ENCODE measurements at regions not wholly inside any gene's neighbourhood (a gene's known extent, or its start where the extent isn't known, plus 50 kb on each side); places are given as distances from the start of the nearest gene placed in this dataset.

GRCh38 chrX:106397788-106398538 lies 213.8 kb upstream of the RADX start:
- intact Hi-C loops (cut with micrococcal nuclease), result no loop called here
- H3K27ac ChIP-seq (replicated peaks), result no peak overlapping the region
- no peak for DNase-seq
- no peaks in the 10 kb centered on the region for H3K4me1 ChIP-seq
- H3K4me3 ChIP-seq, result no peak overlapping the region
- H3K9me3 ChIP-seq (replicated peaks), result no peaks in the 10 kb centered on the region
- H3K36me3 ChIP-seq, result no peaks in the 10 kb centered on the region
- H3K27me3 ChIP-seq (ENCODE audit: low read depth), result no peaks in the 10 kb centered on the region
- peak; percentile 34 for TF ChIP-seq CTCF (IDR thresholded peaks at IDR 0.05; ENCODE audit: borderline replicate concordance)

GRCh38 chrX:106401965-106402559 lies 209.7 kb upstream of the RADX start:
- H3K36me3 ChIP-seq, result no peaks in the 10 kb centered on the region
- H3K4me3 ChIP-seq, result no peak overlapping the region
- TF ChIP-seq CTCF (IDR thresholded peaks at IDR 0.05; ENCODE audit: borderline replicate concordance), result no peak
- H3K27me3 ChIP-seq (ENCODE audit: low read depth), result no peaks in the 10 kb centered on the region
- intact Hi-C loops (cut with micrococcal nuclease), result no loop called here
- DNase-seq, result no peak
- H3K4me1 ChIP-seq, result no peaks in the 10 kb centered on the region
- H3K27ac ChIP-seq (replicated peaks), result no peak overlapping the region
- H3K9me3 ChIP-seq (replicated peaks), result no peaks in the 10 kb centered on the region

- Histone ChIP-seq H3K27me3 (ENCODE audit: low read depth) (no peaks in the 10 kb centered on the region), H3K9me3 (replicated peaks) (no peaks in the 10 kb centered on the region), H3K4me1 (no peaks in the 10 kb centered on the region), H3K4me3 (no peak overlapping the region), H3K36me3 (no peaks in the 10 kb centered on the region), H3K27ac (replicated peaks) (no peak overlapping the region)
- TF ChIP-seq CTCF (IDR thresholded peaks at IDR 0.05; ENCODE audit: borderline replicate concordance), result no peak
- intact Hi-C loops (cut with micrococcal nuclease), result no loop called here
- no peak for DNase-seq
Observed at GRCh38 chrX:106404512-106404911, 207.3 kb upstream of the RADX start.

GRCh38 chrX:106415276-106415895 lies 196.4 kb upstream of the RADX start:
- H3K36me3 ChIP-seq, result no peaks in the 10 kb centered on the region
- intact Hi-C loops (cut with micrococcal nuclease), result no loop called here
- no peaks in the 10 kb centered on the region for H3K27me3 ChIP-seq (ENCODE audit: low read depth)
- no peak overlapping the region for H3K4me3 ChIP-seq
- TF ChIP-seq CTCF (IDR thresholded peaks at IDR 0.05; ENCODE audit: borderline replicate concordance), result peak; percentile 56
- H3K9me3 ChIP-seq (replicated peaks), result no peaks in the 10 kb centered on the region
- H3K27ac ChIP-seq (replicated peaks), result no peak overlapping the region
- DNase-seq, result no peak
- H3K4me1 ChIP-seq, result no peaks in the 10 kb centered on the region

GRCh38 chrX:106436691-106437090 lies 175.1 kb upstream of the RADX start:
- Histone ChIP-seq H3K4me3 (no peak overlapping the region), H3K9me3 (replicated peaks) (no peaks in the 10 kb centered on the region), H3K4me1 (no peaks in the 10 kb centered on the region), H3K36me3 (no peaks in the 10 kb centered on the region), H3K27me3 (ENCODE audit: low read depth) (no peaks in the 10 kb centered on the region), H3K27ac (replicated peaks) (no peak overlapping the region)
- intact Hi-C loops (cut with micrococcal nuclease), result no loop called here
- TF ChIP-seq CTCF (IDR thresholded peaks at IDR 0.05; ENCODE audit: borderline replicate concordance), result no peak
- DNase-seq, result no peak

Measured in left ventricle myocardium inferior (tissue), 1 donor.